ENCODE measurements at regions not wholly inside any gene's neighbourhood (a gene's known extent, or its start where the extent isn't known, plus 50 kb on each side); places are given as distances from the start of the nearest gene placed in this dataset.

- TF ChIP-seq HOXA7 (CRISPR knock-in tag; IDR thresholded peaks at IDR 0.05) (no peak), JUNB (IDR thresholded peaks at IDR 0.05) (no peak), CTCF (IDR thresholded peaks at IDR 0.05) (no peak), CBX2 (IDR thresholded peaks at IDR 0.05; ENCODE audit: borderline replicate concordance, low read depth) (no peak), JUN (IDR thresholded peaks at IDR 0.05) (no peak), MYC (IDR thresholded peaks at IDR 0.05; ENCODE audit: borderline replicate concordance, low read length) (no peak), RAD21 (conservative IDR thresholded peaks at IDR 0.05 in 1 of 2, IDR thresholded peaks at IDR 0.05 in 1 of 2) (no peak), EP300 (IDR thresholded peaks at IDR 0.05) (no peak)
- TF ChIP-seq, protein P1, sequence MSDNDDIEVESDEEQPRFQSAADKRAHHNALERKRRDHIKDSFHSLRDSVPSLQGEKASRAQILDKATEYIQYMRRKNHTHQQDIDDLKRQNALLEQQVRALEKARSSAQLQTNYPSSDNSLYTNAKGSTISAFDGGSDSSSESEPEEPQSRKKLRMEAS (IDR thresholded peaks at IDR 0.05): no peak
- TF ChIP-seq, protein P2, sequence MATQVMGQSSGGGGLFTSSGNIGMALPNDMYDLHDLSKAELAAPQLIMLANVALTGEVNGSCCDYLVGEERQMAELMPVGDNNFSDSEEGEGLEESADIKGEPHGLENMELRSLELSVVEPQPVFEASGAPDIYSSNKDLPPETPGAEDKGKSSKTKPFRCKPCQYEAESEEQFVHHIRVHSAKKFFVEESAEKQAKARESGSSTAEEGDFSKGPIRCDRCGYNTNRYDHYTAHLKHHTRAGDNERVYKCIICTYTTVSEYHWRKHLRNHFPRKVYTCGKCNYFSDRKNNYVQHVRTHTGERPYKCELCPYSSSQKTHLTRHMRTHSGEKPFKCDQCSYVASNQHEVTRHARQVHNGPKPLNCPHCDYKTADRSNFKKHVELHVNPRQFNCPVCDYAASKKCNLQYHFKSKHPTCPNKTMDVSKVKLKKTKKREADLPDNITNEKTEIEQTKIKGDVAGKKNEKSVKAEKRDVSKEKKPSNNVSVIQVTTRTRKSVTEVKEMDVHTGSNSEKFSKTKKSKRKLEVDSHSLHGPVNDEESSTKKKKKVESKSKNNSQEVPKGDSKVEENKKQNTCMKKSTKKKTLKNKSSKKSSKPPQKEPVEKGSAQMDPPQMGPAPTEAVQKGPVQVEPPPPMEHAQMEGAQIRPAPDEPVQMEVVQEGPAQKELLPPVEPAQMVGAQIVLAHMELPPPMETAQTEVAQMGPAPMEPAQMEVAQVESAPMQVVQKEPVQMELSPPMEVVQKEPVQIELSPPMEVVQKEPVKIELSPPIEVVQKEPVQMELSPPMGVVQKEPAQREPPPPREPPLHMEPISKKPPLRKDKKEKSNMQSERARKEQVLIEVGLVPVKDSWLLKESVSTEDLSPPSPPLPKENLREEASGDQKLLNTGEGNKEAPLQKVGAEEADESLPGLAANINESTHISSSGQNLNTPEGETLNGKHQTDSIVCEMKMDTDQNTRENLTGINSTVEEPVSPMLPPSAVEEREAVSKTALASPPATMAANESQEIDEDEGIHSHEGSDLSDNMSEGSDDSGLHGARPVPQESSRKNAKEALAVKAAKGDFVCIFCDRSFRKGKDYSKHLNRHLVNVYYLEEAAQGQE (IDR thresholded peaks at IDR 0.05): no peak
These were observed 133.5 kb downstream of the QPCT start for GRCh38 chr2:37477921-37478320.

All from A549 (cell line).